PC-9 (cell line): ENCODE measurements at regions not wholly inside any gene's neighbourhood (a gene's known extent, or its start where the extent isn't known, plus 50 kb on each side); places are given as distances from the start of the nearest gene placed in this dataset.

Experiments
- BruUV-seq: library from RNA; stranded (reverse); fragments of 400-500 nt; replicated peaks from 2 replicates; lab custom pipeline; 2021; lab: Mats Ljungman, UMichigan
- CTCF ChIA-PET: fragments of 300-600 bp; sonication (Branson Sonifier 250); formaldehyde crosslinking; loops from one replicate; lab custom pipeline; 2022; ENCODE audit warnings: antibody characterized with exemption; lab: Charles Lee
- POLR2A ChIA-PET: fragments of 300-600 bp; sonication (Branson Sonifier 250); formaldehyde crosslinking; loops from one replicate; lab custom pipeline; 2022; ENCODE audit warnings: antibody characterized with exemption; ENCODE audit not compliant: unreplicated experiment; lab: Charles Lee
- DNase-seq, 2 experiments: peaks; one replicate each; pipeline versions ENCODE4 v3.0.0 to v3.0.0-alpha.2; 2015 to 2022; ENCODE audit warnings: mixed read lengths in 1 of 2
- H2AFZ ChIP-seq: fragments of 200-600 bp; sonication (generic); 2 replicates; pipeline ENCODE4 v1.8.1; 2017; ENCODE audit warnings: antibody characterized with exemption
- H3F3A ChIP-seq: fragments of 200-600 bp; sonication (generic); 2 replicates; pipeline ENCODE4 v1.8.1; 2017; ENCODE audit warnings: antibody characterized with exemption, mild to moderate bottlenecking, low read depth; ENCODE audit not compliant: insufficient read depth
- H3K27ac ChIP-seq: fragments of 200-600 bp; sonication (generic); 2 replicates; pipeline ENCODE4 v1.6.1; 2016; ENCODE audit warnings: mixed run types
- H3K27me3 ChIP-seq: fragments of 200-600 bp; sonication (generic); 2 replicates; pipeline ENCODE4 v1.6.1; 2016; ENCODE audit warnings: low read depth, mixed run types; ENCODE audit not compliant: insufficient read depth
- H3K36me3 ChIP-seq: fragments of 200-600 bp; sonication (generic); 2 replicates; pipeline ENCODE4 v1.6.1; 2016; ENCODE audit warnings: low read depth, mixed run types
- H3K4me1 ChIP-seq: fragments of 200-600 bp; sonication (generic); replicated peaks from 2 replicates; pipeline ENCODE4 v1.6.1; 2016; ENCODE audit warnings: mixed run types; ENCODE audit not compliant: insufficient read depth
- H3K4me2 ChIP-seq: fragments of 200-600 bp; sonication (generic); 2 replicates; pipeline ENCODE4 v1.6.1; 2017; ENCODE audit warnings: mixed run types
- H3K4me3 ChIP-seq: fragments of 200-600 bp; sonication (generic); 2 replicates; pipeline ENCODE4 v1.6.1; 2016; ENCODE audit warnings: mixed run types
- H3K79me2 ChIP-seq: fragments of 200-600 bp; sonication (generic); 2 replicates; pipeline ENCODE4 v1.6.1; 2017; ENCODE audit warnings: low read depth, mixed run types
- H3K9me2 ChIP-seq: fragments of 200-600 bp; sonication (generic); 2 replicates; pipeline ENCODE4 v1.8.1; 2017; ENCODE audit warnings: mild to moderate bottlenecking; ENCODE audit not compliant: insufficient read depth
- H3K9me3 ChIP-seq: fragments of 200-600 bp; sonication (generic); 2 replicates; pipeline ENCODE4 v1.8.1; 2016; ENCODE audit warnings: low read depth; ENCODE audit not compliant: insufficient read depth
- H4K20me1 ChIP-seq: fragments of 200-600 bp; sonication (generic); 2 replicates; pipeline ENCODE4 v1.8.1; 2017; ENCODE audit not compliant: insufficient read depth
- CTCF ChIP-seq: fragments of 200-600 bp; sonication (generic); conservative IDR thresholded peaks from 2 replicates; pipeline ENCODE4 v1.6.1; 2017; ENCODE audit warnings: mixed run types, antibody characterized with exemption, mild to moderate bottlenecking, moderate library complexity
- EZH2 ChIP-seq: fragments of 200-600 bp; sonication (generic); IDR thresholded peaks from 2 replicates; pipeline ENCODE4 v1.8.0; 2017; ENCODE audit warnings: antibody characterized with exemption, low read depth
- intact Hi-C: fragments of 100-400 bp; cut with micrococcal nuclease; formaldehyde crosslinking; loops from one replicate; pipeline ENCODE4 v1.10.0; 2022; ENCODE audit not compliant: unreplicated experiment

- intact Hi-C loops = no loop called here
- H3K4me3 ChIP-seq = no peak overlapping the region
- no peaks in the 10 kb centered on the region for H3K79me2 ChIP-seq
- ChIA-PET CTCF (interaction anchor here (0.7 kb wide), 1 partner anchor 75 kb away, joined by 3 read pairs; no protein-coding TSS in a partner anchor), POLR2A (no interaction called here)
- H3K27me3 ChIP-seq = no peaks in the 10 kb centered on the region
- DNase-seq = no peak
- H2AFZ ChIP-seq = no peak overlapping the region
- no peaks in the 10 kb centered on the region for H4K20me1 ChIP-seq
- no peaks in the 10 kb centered on the region for H3K9me2 ChIP-seq
- BruUV-seq = no TSS peak
- no peaks in the 10 kb centered on the region for H3K9me3 ChIP-seq
- TF ChIP-seq EZH2 (no peak), CTCF (no peak)
- H3K4me1 ChIP-seq = no peaks in the 10 kb centered on the region; the same call in 1 of the 2 replicates
- H3F3A ChIP-seq = no peaks in the 10 kb centered on the region
- H3K4me2 ChIP-seq = no peak overlapping the region
- H3K36me3 ChIP-seq = no peaks in the 10 kb centered on the region
- H3K27ac ChIP-seq = no peak overlapping the region
These were observed 220.3 kb upstream of the VEGFC start for GRCh38 chr4:177012918-177013545.

- BruUV-seq = no TSS peak
- H3K27me3 ChIP-seq = no peaks in the 10 kb centered on the region
- H3K79me2 ChIP-seq = no peaks in the 10 kb centered on the region
- no peak overlapping the region for H3K4me2 ChIP-seq
- ChIA-PET POLR2A (no interaction called here), CTCF (no interaction called here)
- H4K20me1 ChIP-seq = no peaks in the 10 kb centered on the region
- DNase-seq = no peak
- no peak overlapping the region for H2AFZ ChIP-seq
- no peak overlapping the region for H3K27ac ChIP-seq
- H3K9me3 ChIP-seq = no peaks in the 10 kb centered on the region
- TF ChIP-seq CTCF (no peak), EZH2 (no peak)
- H3F3A ChIP-seq = no peaks in the 10 kb centered on the region
- H3K4me1 ChIP-seq = no peaks in the 10 kb centered on the region
- intact Hi-C loops = no loop called here
- no peaks in the 10 kb centered on the region for H3K9me2 ChIP-seq
- H3K36me3 ChIP-seq = no peaks in the 10 kb centered on the region
- no peak overlapping the region for H3K4me3 ChIP-seq
These were observed 223.9 kb upstream of the VEGFC start for GRCh38 chr4:177016541-177017141.

- Histone ChIP-seq H4K20me1 (no peaks in the 10 kb centered on the region), H3K27me3 (no peaks in the 10 kb centered on the region), H3K9me2 (no peaks in the 10 kb centered on the region), H3K27ac (no peak overlapping the region), H3K4me1 (no peaks in the 10 kb centered on the region), H3K4me3 (no peak overlapping the region), H3K79me2 (no peaks in the 10 kb centered on the region), H3K4me2 (no peak overlapping the region), H3K9me3 (no peaks in the 10 kb centered on the region), H2AFZ (no peak overlapping the region), H3F3A (no peaks in the 10 kb centered on the region), H3K36me3 (no peaks in the 10 kb centered on the region)
- DNase-seq = no peak
- POLR2A ChIA-PET = no interaction called here
- no peak for TF ChIP-seq CTCF
- no peak for TF ChIP-seq EZH2
- BruUV-seq = no TSS peak
- intact Hi-C loops = no loop called here
- CTCF ChIA-PET = no interaction called here
These were observed 231.2 kb upstream of the VEGFC start for GRCh38 chr4:177023951-177024350.
